ENCODE measurements at regions not wholly inside any gene's neighbourhood (a gene's known extent, or its start where the extent isn't known, plus 50 kb on each side); places are given as distances from the start of the nearest gene placed in this dataset.
"Not testable (repeated sequence)": the region's sequence is repeated elsewhere in the genome, so short reads cannot be mapped to it uniquely, and the experiment has no call there.

GRCh38 chr4:151564321-151564720 is 155.3 kb downstream of the FHIP1A start:
- FAIRE-seq, result no peak

GRCh38 chr4:151565583-151565982 is 156.6 kb downstream of the FHIP1A start:
- no peak for FAIRE-seq

- FAIRE-seq, result peak; percentile 43
Measured at GRCh38 chr4:151566053-151566452, 157.1 kb downstream of the FHIP1A start.

- no peak for FAIRE-seq
Measured at GRCh38 chr4:151567056-151567455, 158.1 kb downstream of the FHIP1A start.

- no peak for FAIRE-seq
Measured at GRCh38 chr4:151568966-151569365, 160.0 kb downstream of the FHIP1A start.

GRCh38 chr4:151569650-151570049 is 160.7 kb downstream of the FHIP1A start:
- no peak for FAIRE-seq

GRCh38 chr4:151573474-151573873 is 164.5 kb downstream of the FHIP1A start:
- no peak for FAIRE-seq

GRCh38 chr4:151573945-151574344 is 165.0 kb downstream of the FHIP1A start:
- FAIRE-seq, result no peak

GRCh38 chr4:151574968-151575367 is 166.0 kb downstream of the FHIP1A start:
- no peak for FAIRE-seq

- no peak for FAIRE-seq
Measured at GRCh38 chr4:151575646-151576045, 166.7 kb downstream of the FHIP1A start.

GRCh38 chr4:151576627-151577026 is 167.7 kb downstream of the FHIP1A start:
- no peak for FAIRE-seq

- no peak for FAIRE-seq
Measured at GRCh38 chr4:151581570-151581969, 172.6 kb downstream of the FHIP1A start.

- FAIRE-seq, result no peak
Measured at GRCh38 chr4:151582098-151582497, 173.1 kb downstream of the FHIP1A start.

GRCh38 chr4:151583157-151583914 is 174.4 kb downstream of the FHIP1A start:
- FAIRE-seq, result no peak

GRCh38 chr4:151584101-151584500 is 175.1 kb downstream of the FHIP1A start:
- FAIRE-seq, result no peak

- not testable (repeated sequence) for FAIRE-seq
Measured at GRCh38 chr4:151595629-151596028, 165.2 kb downstream of the GATB start.

GRCh38 chr4:151597691-151598090 is 163.1 kb downstream of the GATB start:
- FAIRE-seq, result not testable (repeated sequence)

GRCh38 chr4:151599863-151600262 is 160.9 kb downstream of the GATB start:
- no peak for FAIRE-seq

GRCh38 chr4:151600432-151600831 is 160.4 kb downstream of the GATB start:
- no peak for FAIRE-seq

- FAIRE-seq, result no peak
Measured at GRCh38 chr4:151603377-151603776, 157.4 kb downstream of the GATB start.

GRCh38 chr4:151604238-151604637 is 156.6 kb downstream of the GATB start:
- FAIRE-seq, result peak; percentile 45

GRCh38 chr4:151605215-151605614 is 155.6 kb downstream of the GATB start:
- no peak for FAIRE-seq

GRCh38 chr4:151606061-151606460 is 154.7 kb downstream of the GATB start:
- FAIRE-seq, result no peak

- no peak for FAIRE-seq
Measured at GRCh38 chr4:151610229-151610628, 150.6 kb downstream of the GATB start.

- no peak for FAIRE-seq
Measured at GRCh38 chr4:151611960-151612359, 148.8 kb downstream of the GATB start.
